ENCODE measurements at regions not wholly inside any gene's neighbourhood (a gene's known extent, or its start where the extent isn't known, plus 50 kb on each side); places are given as distances from the start of the nearest gene placed in this dataset.
"Not testable (repeated sequence)": the region's sequence is repeated elsewhere in the genome, so short reads cannot be mapped to it uniquely, and the experiment has no call there.

DNA sequence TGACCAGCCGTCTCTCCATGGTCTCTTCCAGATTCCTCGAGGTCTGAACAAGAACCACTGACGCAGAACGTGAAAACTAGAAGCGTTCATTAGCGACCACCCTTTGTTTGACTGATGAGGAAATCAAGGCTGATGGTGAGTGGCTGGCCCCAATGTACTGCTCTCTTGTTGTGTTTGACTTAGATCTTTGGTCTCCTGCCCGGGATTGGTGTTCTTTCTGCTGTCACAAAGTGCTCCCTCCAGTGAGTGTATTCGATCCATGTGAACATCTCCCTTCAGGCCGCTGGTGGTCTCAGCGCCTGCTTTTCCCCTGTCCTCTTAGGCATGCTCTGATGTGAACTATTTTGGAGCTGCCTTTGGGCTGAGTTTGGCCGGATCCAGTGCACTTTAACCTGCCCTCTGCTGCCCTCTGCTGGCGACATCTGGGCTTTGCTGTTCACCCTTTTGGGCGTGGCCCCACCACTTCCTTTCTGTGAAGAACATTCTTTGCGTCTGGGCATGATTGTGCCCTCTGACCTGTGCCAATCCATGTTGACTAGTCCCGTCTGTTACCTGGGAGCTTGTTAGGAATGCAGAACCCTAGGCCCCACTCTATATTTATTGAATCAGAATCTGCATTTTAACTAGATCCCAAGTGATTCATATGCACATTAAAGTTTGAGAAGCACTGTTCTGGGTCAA is 279.1 kb downstream of the TTC6 start:
- Histone ChIP-seq H3K27me3 (replicated peaks; ENCODE audit: control insufficient read depth, insufficient read depth, low read length, poor library complexity, severe bottlenecking) (no peaks in the 10 kb centered on the region), H3K4me3 (ENCODE audit: insufficient read depth, low read depth, low read length, poor library complexity, severe bottlenecking) (no peak overlapping the region), H3K9me3 (ENCODE audit: control insufficient read depth, low read length) (no peaks in the 10 kb centered on the region), H3K36me3 (ENCODE audit: control insufficient read depth, insufficient read depth, low read length) (no peaks in the 10 kb centered on the region), H3K27ac (ENCODE audit: insufficient read depth, low read length, poor library complexity, severe bottlenecking) (no peak overlapping the region), H3K4me1 (ENCODE audit: control insufficient read depth, insufficient read depth, low read length, poor library complexity, severe bottlenecking) (no peaks in the 10 kb centered on the region)
- DNase-seq: peak in 2 of 3 donors; percentile 50 to 57

DNA sequence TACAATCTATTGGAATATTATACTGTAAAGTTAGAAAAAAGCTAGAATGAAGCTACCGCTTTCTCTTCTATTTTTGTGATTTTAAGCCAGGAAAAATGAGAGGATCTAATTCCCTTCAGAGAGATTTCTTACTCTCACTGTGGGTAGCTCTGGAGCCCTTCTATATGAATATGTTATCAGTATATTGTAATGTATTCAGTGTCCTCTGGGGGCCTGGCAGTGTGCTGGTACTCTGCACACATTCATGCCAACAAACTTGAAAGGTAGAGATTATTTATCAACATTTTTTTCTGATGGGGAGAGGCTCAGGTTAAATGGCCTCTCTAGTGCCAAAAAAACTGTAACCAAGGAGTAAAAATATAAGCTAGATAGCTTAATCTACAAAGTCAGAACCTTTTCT is 292.8 kb downstream of the TTC6 start:
- no peaks in the 10 kb centered on the region for H3K4me1 ChIP-seq (ENCODE audit: control insufficient read depth, insufficient read depth, low read length, poor library complexity, severe bottlenecking)
- no peak overlapping the region for H3K4me3 ChIP-seq (ENCODE audit: insufficient read depth, low read depth, low read length, poor library complexity, severe bottlenecking)
- no peak overlapping the region for H3K27ac ChIP-seq (ENCODE audit: insufficient read depth, low read length, poor library complexity, severe bottlenecking)
- H3K9me3 ChIP-seq (ENCODE audit: control insufficient read depth, low read length): no peaks in the 10 kb centered on the region
- DNase-seq: no peak
- H3K27me3 ChIP-seq (replicated peaks; ENCODE audit: control insufficient read depth, insufficient read depth, low read length, poor library complexity, severe bottlenecking): no peaks in the 10 kb centered on the region
- H3K36me3 ChIP-seq (ENCODE audit: control insufficient read depth, insufficient read depth, low read length): no peaks in the 10 kb centered on the region

- Histone ChIP-seq H3K36me3 (ENCODE audit: control insufficient read depth, insufficient read depth, low read length) (no peaks in the 10 kb centered on the region), H3K27ac (ENCODE audit: insufficient read depth, low read length, poor library complexity, severe bottlenecking) (no peak overlapping the region), H3K4me3 (ENCODE audit: insufficient read depth, low read depth, low read length, poor library complexity, severe bottlenecking) (no peak overlapping the region), H3K27me3 (replicated peaks; ENCODE audit: control insufficient read depth, insufficient read depth, low read length, poor library complexity, severe bottlenecking) (no peaks in the 10 kb centered on the region), H3K4me1 (ENCODE audit: control insufficient read depth, insufficient read depth, low read length, poor library complexity, severe bottlenecking) (no peaks in the 10 kb centered on the region), H3K9me3 (ENCODE audit: control insufficient read depth, low read length) (no peaks in the 10 kb centered on the region)
- DNase-seq: no peak
Measured at GRCh38 chr14:37889087-37889486, 293.7 kb downstream of the TTC6 start.

DNA sequence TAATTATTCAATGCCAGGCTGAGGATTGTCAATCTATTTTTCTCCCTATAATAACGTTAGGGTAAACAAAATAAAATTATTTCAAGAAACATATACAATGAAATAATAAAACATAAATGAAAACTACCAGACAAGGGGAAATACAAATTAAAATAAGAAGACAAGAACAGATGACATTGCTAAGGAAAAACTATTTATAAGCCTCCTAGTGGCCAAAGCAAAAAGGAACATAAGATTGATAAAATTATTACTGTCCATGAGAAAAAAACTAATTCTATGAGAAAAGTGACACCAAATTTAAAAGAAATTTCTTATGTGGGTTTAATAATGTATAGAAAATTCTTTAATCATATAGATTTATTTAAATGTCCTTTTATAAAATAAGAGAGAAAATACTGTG is 294.7 kb downstream of the TTC6 start:
- DNase-seq: no peak
- Histone ChIP-seq H3K4me1 (ENCODE audit: control insufficient read depth, insufficient read depth, low read length, poor library complexity, severe bottlenecking) (no peaks in the 10 kb centered on the region), H3K4me3 (ENCODE audit: insufficient read depth, low read depth, low read length, poor library complexity, severe bottlenecking) (no peak overlapping the region), H3K36me3 (ENCODE audit: control insufficient read depth, insufficient read depth, low read length) (no peaks in the 10 kb centered on the region), H3K27ac (ENCODE audit: insufficient read depth, low read length, poor library complexity, severe bottlenecking) (no peak overlapping the region), H3K27me3 (replicated peaks; ENCODE audit: control insufficient read depth, insufficient read depth, low read length, poor library complexity, severe bottlenecking) (no peaks in the 10 kb centered on the region), H3K9me3 (ENCODE audit: control insufficient read depth, low read length) (no peaks in the 10 kb centered on the region)

DNA sequence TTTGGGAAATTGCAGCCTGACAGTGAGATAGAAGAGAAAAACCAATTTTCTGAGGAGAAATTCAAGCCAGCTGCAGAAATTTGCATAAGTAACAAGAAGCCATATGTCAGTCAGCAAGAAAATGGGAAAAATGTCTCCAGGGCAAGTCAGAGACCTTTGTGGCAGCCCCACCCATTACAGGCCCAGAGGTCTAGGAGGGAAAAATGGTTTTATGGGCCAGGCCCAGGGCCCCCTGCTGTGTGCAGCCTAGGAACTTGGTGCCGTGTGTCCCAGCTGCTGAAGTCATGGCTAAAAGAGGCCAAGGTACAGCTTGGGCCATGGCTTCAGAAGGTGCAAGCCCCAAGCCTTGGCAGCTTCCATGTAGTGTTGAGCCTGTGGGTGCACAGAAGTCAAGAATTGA is 296.1 kb downstream of the TTC6 start:
- H3K4me3 ChIP-seq (ENCODE audit: insufficient read depth, low read depth, low read length, poor library complexity, severe bottlenecking); H3K36me3 ChIP-seq (ENCODE audit: control insufficient read depth, insufficient read depth, low read length); H3K4me1 ChIP-seq (ENCODE audit: control insufficient read depth, insufficient read depth, low read length, poor library complexity, severe bottlenecking); H3K27ac ChIP-seq (ENCODE audit: insufficient read depth, low read length, poor library complexity, severe bottlenecking); H3K27me3 ChIP-seq (replicated peaks; ENCODE audit: control insufficient read depth, insufficient read depth, low read length, poor library complexity, severe bottlenecking); H3K9me3 ChIP-seq (ENCODE audit: control insufficient read depth, low read length); DNase-seq: not testable (repeated sequence)

GRCh38 chr14:37894463-37894862 is 299.0 kb downstream of the TTC6 start:
- Histone ChIP-seq H3K27ac (ENCODE audit: insufficient read depth, low read length, poor library complexity, severe bottlenecking) (no peak overlapping the region), H3K9me3 (ENCODE audit: control insufficient read depth, low read length) (no peaks in the 10 kb centered on the region), H3K27me3 (replicated peaks; ENCODE audit: control insufficient read depth, insufficient read depth, low read length, poor library complexity, severe bottlenecking) (no peaks in the 10 kb centered on the region), H3K4me3 (ENCODE audit: insufficient read depth, low read depth, low read length, poor library complexity, severe bottlenecking) (no peak overlapping the region), H3K4me1 (ENCODE audit: control insufficient read depth, insufficient read depth, low read length, poor library complexity, severe bottlenecking) (no peaks in the 10 kb centered on the region), H3K36me3 (ENCODE audit: control insufficient read depth, insufficient read depth, low read length) (no peaks in the 10 kb centered on the region)
- DNase-seq: no peak

DNA sequence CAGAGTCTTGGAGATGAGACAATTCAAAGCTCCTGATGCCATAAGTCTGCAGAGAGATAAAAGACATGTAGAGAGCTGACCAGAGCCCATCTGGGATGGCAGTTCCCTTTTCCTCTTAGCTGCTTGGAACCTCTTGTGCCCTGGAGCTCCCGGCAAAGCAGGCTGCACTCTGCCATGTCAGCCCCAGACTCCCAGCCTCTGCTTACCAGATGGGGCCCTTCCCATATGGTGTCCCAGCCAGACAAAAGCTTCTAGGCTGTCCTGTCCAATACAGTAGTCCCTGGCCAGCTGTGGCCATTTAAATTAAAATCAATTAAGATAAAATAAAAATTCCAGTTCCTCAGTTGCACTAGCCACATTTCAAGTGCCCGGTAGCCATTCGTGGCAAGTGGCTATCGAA is 303.9 kb downstream of the TTC6 start:
- Histone ChIP-seq H3K4me1 (ENCODE audit: control insufficient read depth, insufficient read depth, low read length, poor library complexity, severe bottlenecking) (no peaks in the 10 kb centered on the region), H3K27ac (ENCODE audit: insufficient read depth, low read length, poor library complexity, severe bottlenecking) (no peak overlapping the region), H3K36me3 (ENCODE audit: control insufficient read depth, insufficient read depth, low read length) (no peaks in the 10 kb centered on the region), H3K27me3 (replicated peaks; ENCODE audit: control insufficient read depth, insufficient read depth, low read length, poor library complexity, severe bottlenecking) (no peaks in the 10 kb centered on the region), H3K9me3 (ENCODE audit: control insufficient read depth, low read length) (no peaks in the 10 kb centered on the region), H3K4me3 (ENCODE audit: insufficient read depth, low read depth, low read length, poor library complexity, severe bottlenecking) (no peak overlapping the region)
- DNase-seq: no peak

GRCh38 chr14:37900561-37900960 is 305.1 kb downstream of the TTC6 start:
- no peak overlapping the region for H3K4me3 ChIP-seq (ENCODE audit: insufficient read depth, low read depth, low read length, poor library complexity, severe bottlenecking)
- no peaks in the 10 kb centered on the region for H3K27me3 ChIP-seq (replicated peaks; ENCODE audit: control insufficient read depth, insufficient read depth, low read length, poor library complexity, severe bottlenecking)
- H3K4me1 ChIP-seq (ENCODE audit: control insufficient read depth, insufficient read depth, low read length, poor library complexity, severe bottlenecking): no peaks in the 10 kb centered on the region
- no peaks in the 10 kb centered on the region for H3K36me3 ChIP-seq (ENCODE audit: control insufficient read depth, insufficient read depth, low read length)
- H3K27ac ChIP-seq (ENCODE audit: insufficient read depth, low read length, poor library complexity, severe bottlenecking): no peak overlapping the region
- H3K9me3 ChIP-seq (ENCODE audit: control insufficient read depth, low read length): no peaks in the 10 kb centered on the region
- no peak for DNase-seq

DNA sequence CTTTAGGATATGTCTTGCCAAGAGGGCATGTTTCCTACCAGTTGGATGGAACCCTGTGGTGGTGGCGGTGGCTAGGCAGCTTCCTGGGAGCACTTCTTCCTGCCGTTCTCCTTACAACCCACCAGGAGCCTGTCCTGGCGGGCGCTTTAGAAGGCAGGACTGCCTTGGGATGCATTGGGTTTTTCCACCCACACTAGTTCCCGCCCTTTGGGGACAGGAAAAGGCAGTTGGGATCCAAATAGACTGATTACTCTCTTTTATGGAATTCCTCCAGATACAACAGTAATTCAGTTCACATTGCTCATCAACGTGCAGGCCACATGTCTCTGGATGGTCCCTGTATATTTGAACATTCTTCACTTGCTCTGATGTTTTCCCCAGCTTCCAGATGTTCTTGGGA is 305.7 kb upstream of the SSTR1 start:
- no peaks in the 10 kb centered on the region for H3K4me1 ChIP-seq (ENCODE audit: control insufficient read depth, insufficient read depth, low read length, poor library complexity, severe bottlenecking)
- DNase-seq: no peak

DNA sequence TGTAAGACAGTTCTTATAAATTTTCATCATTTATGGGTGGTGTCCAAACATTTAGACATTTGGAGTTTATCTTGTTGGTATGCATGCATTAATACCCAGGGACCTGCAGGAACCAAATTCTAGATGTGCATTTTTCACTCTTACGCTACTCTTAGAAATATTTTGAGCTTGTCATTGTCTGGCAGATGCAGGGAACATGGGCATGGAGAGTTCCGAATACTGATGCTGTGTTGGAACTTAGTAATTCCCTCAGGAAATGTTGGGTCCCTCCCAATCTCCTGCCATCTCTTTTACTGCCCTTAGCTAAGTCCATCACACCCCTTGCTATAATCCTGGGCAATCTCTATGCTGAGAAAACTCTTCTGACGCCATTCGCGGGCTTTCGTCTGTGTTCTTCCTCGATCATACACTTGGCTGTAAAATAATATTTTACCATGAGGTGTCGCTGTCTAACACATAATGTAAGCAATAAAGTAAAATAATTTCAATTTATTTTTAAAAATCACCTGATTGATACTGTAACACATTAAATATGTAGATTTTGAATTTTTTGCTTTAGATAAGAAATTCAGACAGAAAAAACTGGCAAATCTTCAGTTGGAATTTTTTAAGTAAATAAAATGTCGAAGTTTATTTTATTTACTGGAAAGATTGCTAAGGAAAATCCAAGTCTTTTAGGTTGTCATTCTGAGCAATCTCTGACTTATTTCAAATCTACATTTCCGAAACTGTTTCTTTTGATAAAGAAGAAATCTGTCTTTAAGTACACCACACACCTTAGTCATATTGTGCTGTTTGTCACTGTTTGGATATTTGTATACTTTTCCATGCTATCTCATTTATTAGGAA is 304.1 kb upstream of the SSTR1 start:
- no peak overlapping the region for H3K4me3 ChIP-seq (ENCODE audit: insufficient read depth, low read depth, low read length, poor library complexity, severe bottlenecking)
- DNase-seq: no peak

More for the DNA sequence above, 305.7 kb upstream of the SSTR1 start:
- Histone ChIP-seq H3K9me3 (ENCODE audit: control insufficient read depth, low read length) (no peaks in the 10 kb centered on the region), H3K4me3 (ENCODE audit: insufficient read depth, low read depth, low read length, poor library complexity, severe bottlenecking) (no peak overlapping the region), H3K36me3 (ENCODE audit: control insufficient read depth, insufficient read depth, low read length) (no peaks in the 10 kb centered on the region), H3K27ac (ENCODE audit: insufficient read depth, low read length, poor library complexity, severe bottlenecking) (no peak overlapping the region), H3K27me3 (replicated peaks; ENCODE audit: control insufficient read depth, insufficient read depth, low read length, poor library complexity, severe bottlenecking) (no peaks in the 10 kb centered on the region)

More for the DNA sequence above, 304.1 kb upstream of the SSTR1 start:
- Histone ChIP-seq H3K27me3 (replicated peaks; ENCODE audit: control insufficient read depth, insufficient read depth, low read length, poor library complexity, severe bottlenecking) (no peaks in the 10 kb centered on the region), H3K4me1 (ENCODE audit: control insufficient read depth, insufficient read depth, low read length, poor library complexity, severe bottlenecking) (no peaks in the 10 kb centered on the region), H3K27ac (ENCODE audit: insufficient read depth, low read length, poor library complexity, severe bottlenecking) (no peak overlapping the region), H3K9me3 (ENCODE audit: control insufficient read depth, low read length) (no peaks in the 10 kb centered on the region), H3K36me3 (ENCODE audit: control insufficient read depth, insufficient read depth, low read length) (no peaks in the 10 kb centered on the region)

Measured in effector memory CD4-positive, alpha-beta T cell (primary cell).